ENCODE measurements at regions not wholly inside any gene's neighbourhood (a gene's known extent, or its start where the extent isn't known, plus 50 kb on each side); places are given as distances from the start of the nearest gene placed in this dataset.

DNA sequence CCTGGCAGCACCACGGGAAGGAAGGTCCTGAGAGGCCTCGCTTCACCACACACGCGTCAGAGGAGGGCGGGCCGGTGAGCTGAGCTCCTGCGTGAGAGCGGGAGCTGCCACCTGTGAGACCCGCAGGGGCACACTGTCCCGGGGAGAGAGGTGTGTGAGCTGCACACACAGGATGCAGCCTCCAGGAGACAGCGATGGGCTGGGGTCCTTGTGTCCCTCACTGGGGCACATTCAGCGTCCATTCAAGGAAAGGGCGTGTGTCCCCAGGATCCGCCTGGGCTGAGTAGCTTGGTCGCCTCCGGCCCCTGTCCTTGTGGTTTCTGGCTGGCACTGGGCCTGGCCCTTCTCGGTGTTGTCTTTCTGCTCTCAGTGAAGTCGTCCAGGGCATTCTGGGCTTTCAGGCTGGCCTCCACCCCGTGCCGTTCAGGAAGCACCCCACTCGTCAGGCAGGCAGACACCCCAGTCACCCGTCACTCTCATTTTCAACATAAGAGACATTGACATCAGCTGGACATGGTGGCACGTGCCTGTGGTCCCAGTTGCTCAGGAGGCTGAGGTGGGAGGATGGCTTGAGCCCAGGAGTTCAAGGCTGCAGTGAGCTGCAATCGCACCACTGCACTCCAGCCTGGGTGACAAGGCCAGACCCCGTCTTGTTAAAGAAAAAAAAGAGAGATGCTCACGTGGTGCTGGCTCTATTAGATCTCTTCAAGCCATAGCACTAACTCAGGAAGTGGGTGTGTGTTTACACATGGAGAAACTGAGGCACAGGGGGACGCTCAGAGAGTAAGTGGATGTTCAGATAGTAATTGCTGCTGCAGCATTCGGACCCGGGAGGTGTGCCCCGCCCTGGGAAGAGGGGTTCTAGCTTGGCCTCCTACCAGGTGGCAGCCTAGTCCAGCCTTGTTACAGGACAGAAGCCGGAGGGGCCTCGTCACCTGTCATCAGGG, 1081.6 kb downstream of the BRD1 start:
- intact Hi-C loops (cut with micrococcal nuclease; ENCODE audit: unreplicated experiment) = no loop called here
- WGBS (ENCODE audit: low lambda C conversion rate) = 92% methylated on average over 14 of the region's 32 CpGs
- no peak for DNase-seq (ENCODE audit: low spot score)

More for the DNA sequence above, 1081.6 kb downstream of the BRD1 start:
- Histone ChIP-seq H3K36me3 (replicated peaks in 1 of 2; ENCODE audit: control insufficient read depth in 1 of 2, insufficient read depth in 2 of 2, low read length in 2 of 2) (peaks cover 5 to 12% of the 10 kb centered on the region in 2 experiments; a peak in 4 of 5 replicates), H3K79me2 (ENCODE audit: insufficient read depth, low read length) (peaks cover 3% of the 10 kb centered on the region), H3K27me3 (ENCODE audit: control insufficient read depth in 1 of 2, insufficient read depth in 2 of 2, low read length in 2 of 2) (no peaks in the 10 kb centered on the region), H4K20me1 (ENCODE audit: insufficient read depth, low read length) (peaks cover 28% of the 10 kb centered on the region; the same call in 1 of the 2 replicates), H3K9ac (ENCODE audit: insufficient read depth, low read depth, low read length) (no peak overlapping the region), H3K4me2 (ENCODE audit: low read depth, low read length) (no peak overlapping the region), H3K9me3 (ENCODE audit: low read length) (no peaks in the 10 kb centered on the region), H2AFZ (ENCODE audit: low read length) (no peak overlapping the region), H3K4me3 (replicated peaks in 1 of 3; ENCODE audit: insufficient read depth in 1 of 3, low read depth in 2 of 3, low read length in 3 of 3) (no peak overlapping the region), H3K4me1 (ENCODE audit: insufficient read depth, low read length) (no peaks in the 10 kb centered on the region), H3K27ac (ENCODE audit: extremely low read length, insufficient read depth, low read length) (no peak overlapping the region)
- FAIRE-seq (no peak), ATAC-seq (no peak)
- in situ Hi-C loops (cut with HindIII; ENCODE audit: extremely low pct_ligation_motif_present, low pct_unique_long_range_greater_than_20kb) = no loop called here
- TF ChIP-seq AGO1 (IDR thresholded peaks at IDR 0.05; ENCODE audit: low read depth, low read length, poor library complexity, severe bottlenecking) (no peak), MLLT10 (CRISPR knock-in tag; IDR thresholded peaks at IDR 0.05) (no peak), HOXA7 (CRISPR knock-in tag; IDR thresholded peaks at IDR 0.05) (no peak), ZFP41 (CRISPR knock-in tag; IDR thresholded peaks at IDR 0.05; ENCODE audit: borderline replicate concordance) (no peak), NR3C1 (CRISPR knock-in tag; IDR thresholded peaks at IDR 0.05) (no peak), TEAD3 (CRISPR knock-in tag; optimal IDR thresholded peaks at IDR 0.05; ENCODE audit: borderline replicate concordance) (no peak), BHLHE40 (IDR thresholded peaks at IDR 0.05; ENCODE audit: low read length) (no peak), NR2F6 (IDR thresholded peaks at IDR 0.05) (no peak), NR2F6 (CRISPR knock-in tag; IDR thresholded peaks at IDR 0.05) (no peak)
- TF ChIP-seq, protein P1, sequence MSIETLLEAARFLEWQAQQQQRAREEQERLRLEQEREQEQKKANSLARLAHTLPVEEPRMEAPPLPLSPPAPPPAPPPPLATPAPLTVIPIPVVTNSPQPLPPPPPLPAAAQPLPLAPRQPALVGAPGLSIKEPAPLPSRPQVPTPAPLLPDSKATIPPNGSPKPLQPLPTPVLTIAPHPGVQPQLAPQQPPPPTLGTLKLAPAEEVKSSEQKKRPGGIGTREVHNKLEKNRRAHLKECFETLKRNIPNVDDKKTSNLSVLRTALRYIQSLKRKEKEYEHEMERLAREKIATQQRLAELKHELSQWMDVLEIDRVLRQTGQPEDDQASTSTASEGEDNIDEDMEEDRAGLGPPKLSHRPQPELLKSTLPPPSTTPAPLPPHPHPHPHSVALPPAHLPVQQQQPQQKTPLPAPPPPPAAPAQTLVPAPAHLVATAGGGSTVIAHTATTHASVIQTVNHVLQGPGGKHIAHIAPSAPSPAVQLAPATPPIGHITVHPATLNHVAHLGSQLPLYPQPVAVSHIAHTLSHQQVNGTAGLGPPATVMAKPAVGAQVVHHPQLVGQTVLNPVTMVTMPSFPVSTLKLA (IDR thresholded peaks at IDR 0.05) = no peak
- TF ChIP-seq, protein P2, sequence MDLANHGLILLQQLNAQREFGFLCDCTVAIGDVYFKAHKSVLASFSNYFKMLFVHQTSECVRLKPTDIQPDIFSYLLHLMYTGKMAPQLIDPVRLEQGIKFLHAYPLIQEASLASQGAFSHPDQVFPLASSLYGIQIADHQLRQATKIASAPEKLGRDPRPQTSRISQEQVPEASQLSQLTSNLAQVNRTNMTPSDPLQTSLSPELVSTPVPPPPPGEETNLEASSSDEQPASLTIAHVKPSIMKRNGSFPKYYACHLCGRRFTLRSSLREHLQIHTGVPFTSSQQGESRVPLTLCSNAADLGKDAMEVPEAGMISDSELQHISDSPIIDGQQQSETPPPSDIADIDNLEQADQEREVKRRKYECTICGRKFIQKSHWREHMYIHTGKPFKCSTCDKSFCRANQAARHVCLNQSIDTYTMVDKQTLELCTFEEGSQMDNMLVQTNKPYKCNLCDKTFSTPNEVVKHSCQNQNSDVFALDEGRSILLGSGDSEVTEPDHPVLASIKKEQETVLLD (CRISPR knock-in tag; IDR thresholded peaks at IDR 0.05; ENCODE audit: low read depth) = no peak
- BruUV-seq (replicated peaks) = no TSS peak
- ChIA-PET CTCF (ENCODE audit: low intra/inter-chr PET ratio, low total read pairs) (no interaction called here), POLR2A (no interaction called here)

All from HepG2 (cell line).